ENCODE measurements at regions not wholly inside any gene's neighbourhood (a gene's known extent, or its start where the extent isn't known, plus 50 kb on each side); places are given as distances from the start of the nearest gene placed in this dataset.

DNA sequence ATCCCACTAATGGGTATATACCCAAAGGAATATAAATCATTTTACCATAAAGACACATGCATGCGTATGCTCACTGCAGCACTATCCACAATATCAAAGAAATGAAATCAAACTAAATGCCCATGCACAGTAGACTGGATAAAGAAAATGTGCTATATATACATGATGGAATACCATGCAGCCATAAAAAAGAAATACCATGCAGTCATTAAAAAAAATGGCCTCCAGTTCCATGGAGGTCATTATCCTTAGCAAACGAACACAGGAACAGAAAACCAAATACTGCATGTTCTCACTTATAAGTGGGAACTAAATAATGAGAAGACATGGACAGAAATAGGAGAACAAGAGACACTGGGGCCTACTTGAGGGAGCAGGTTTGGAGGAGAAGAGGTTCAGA, 53.6 kb upstream of the SERTAD2 start:
- in situ Hi-C loops (cut with HindIII; ENCODE audit: low pct_unique_long_range_greater_than_20kb, low sequenced_read_pairs) (no loop called here), intact Hi-C loops (cut with micrococcal nuclease; ENCODE audit: unreplicated experiment) (no loop called here)
- Histone ChIP-seq H3K9me3 (ENCODE audit: control insufficient read depth, insufficient read depth, low read depth, low read length) (no peaks in the 10 kb centered on the region), H3K27me3 (ENCODE audit: control insufficient read depth, insufficient read depth, low read length) (no peaks in the 10 kb centered on the region), H3K4me3 (ENCODE audit: low read depth in 2 of 2, low read length in 2 of 2) (no peak overlapping the region), H3K36me3 (ENCODE audit: control insufficient read depth, insufficient read depth, low read length) (no peaks in the 10 kb centered on the region), H3K4me1 (ENCODE audit: control insufficient read depth, insufficient read depth, low read length) (no peaks in the 10 kb centered on the region), H3K27ac (ENCODE audit: low read length) (no peak overlapping the region)
- ATAC-seq (no peak), DNase-seq (ENCODE audit: low read depth, low spot score) (no peak)
- TF ChIP-seq POLR2AphosphoS5 (IDR thresholded peaks at IDR 0.05; ENCODE audit: low read depth, low read length): no peak
- TF ChIP-seq, protein P1, sequence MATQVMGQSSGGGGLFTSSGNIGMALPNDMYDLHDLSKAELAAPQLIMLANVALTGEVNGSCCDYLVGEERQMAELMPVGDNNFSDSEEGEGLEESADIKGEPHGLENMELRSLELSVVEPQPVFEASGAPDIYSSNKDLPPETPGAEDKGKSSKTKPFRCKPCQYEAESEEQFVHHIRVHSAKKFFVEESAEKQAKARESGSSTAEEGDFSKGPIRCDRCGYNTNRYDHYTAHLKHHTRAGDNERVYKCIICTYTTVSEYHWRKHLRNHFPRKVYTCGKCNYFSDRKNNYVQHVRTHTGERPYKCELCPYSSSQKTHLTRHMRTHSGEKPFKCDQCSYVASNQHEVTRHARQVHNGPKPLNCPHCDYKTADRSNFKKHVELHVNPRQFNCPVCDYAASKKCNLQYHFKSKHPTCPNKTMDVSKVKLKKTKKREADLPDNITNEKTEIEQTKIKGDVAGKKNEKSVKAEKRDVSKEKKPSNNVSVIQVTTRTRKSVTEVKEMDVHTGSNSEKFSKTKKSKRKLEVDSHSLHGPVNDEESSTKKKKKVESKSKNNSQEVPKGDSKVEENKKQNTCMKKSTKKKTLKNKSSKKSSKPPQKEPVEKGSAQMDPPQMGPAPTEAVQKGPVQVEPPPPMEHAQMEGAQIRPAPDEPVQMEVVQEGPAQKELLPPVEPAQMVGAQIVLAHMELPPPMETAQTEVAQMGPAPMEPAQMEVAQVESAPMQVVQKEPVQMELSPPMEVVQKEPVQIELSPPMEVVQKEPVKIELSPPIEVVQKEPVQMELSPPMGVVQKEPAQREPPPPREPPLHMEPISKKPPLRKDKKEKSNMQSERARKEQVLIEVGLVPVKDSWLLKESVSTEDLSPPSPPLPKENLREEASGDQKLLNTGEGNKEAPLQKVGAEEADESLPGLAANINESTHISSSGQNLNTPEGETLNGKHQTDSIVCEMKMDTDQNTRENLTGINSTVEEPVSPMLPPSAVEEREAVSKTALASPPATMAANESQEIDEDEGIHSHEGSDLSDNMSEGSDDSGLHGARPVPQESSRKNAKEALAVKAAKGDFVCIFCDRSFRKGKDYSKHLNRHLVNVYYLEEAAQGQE (IDR thresholded peaks at IDR 0.05; ENCODE audit: insufficient read depth in 1 of 2, low read depth in 2 of 2, low read length in 1 of 2): no peak
- CTCF ChIA-PET: no interaction called here
- no TSS peak for BruUV-seq (replicated peaks)
- POLR2A ChIA-PET: no interaction called here

DNA sequence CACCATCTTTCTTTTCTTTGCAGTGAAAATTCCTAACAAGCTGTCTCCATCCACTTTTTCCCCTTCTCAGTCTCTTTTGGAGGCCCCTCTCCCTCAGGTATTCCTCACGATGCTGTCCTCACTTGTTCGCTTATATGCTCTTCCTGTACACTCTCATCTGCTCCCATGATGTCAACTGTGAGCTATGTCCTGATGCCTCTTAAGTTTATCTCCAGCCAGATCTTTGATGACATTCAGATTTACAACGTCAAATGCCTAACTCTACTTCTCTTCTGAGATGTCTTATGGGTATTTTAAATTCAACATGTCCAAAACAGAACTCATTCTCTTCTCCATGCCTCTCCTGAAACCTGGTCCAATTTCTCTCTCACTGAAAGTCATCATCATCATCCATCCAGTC, 55.1 kb upstream of the SERTAD2 start:
- H3K27ac ChIP-seq (ENCODE audit: low read length): no peak overlapping the region
- no TSS peak for BruUV-seq (replicated peaks)
- ATAC-seq: no peak
- H3K4me1 ChIP-seq (ENCODE audit: control insufficient read depth, insufficient read depth, low read length): no peaks in the 10 kb centered on the region
- H3K4me3 ChIP-seq (ENCODE audit: low read depth in 2 of 2, low read length in 2 of 2): no peak overlapping the region
- intact Hi-C loops (cut with micrococcal nuclease; ENCODE audit: unreplicated experiment) (no loop called here), in situ Hi-C loops (cut with HindIII; ENCODE audit: low pct_unique_long_range_greater_than_20kb, low sequenced_read_pairs) (no loop called here)
- DNase-seq (ENCODE audit: low read depth, low spot score): no peak
- H3K9me3 ChIP-seq (ENCODE audit: control insufficient read depth, insufficient read depth, low read depth, low read length): no peaks in the 10 kb centered on the region
- no peaks in the 10 kb centered on the region for H3K27me3 ChIP-seq (ENCODE audit: control insufficient read depth, insufficient read depth, low read length)
- TF ChIP-seq POLR2AphosphoS5 (IDR thresholded peaks at IDR 0.05; ENCODE audit: low read depth, low read length) (no peak), TCF7L2 (IDR thresholded peaks at IDR 0.05; ENCODE audit: low read depth, low read length) (no peak), SIN3A (IDR thresholded peaks at IDR 0.05; ENCODE audit: borderline replicate concordance, insufficient read depth, low read depth, low read length) (no peak)
- TF ChIP-seq, protein P1 (IDR thresholded peaks at IDR 0.05; ENCODE audit: insufficient read depth in 1 of 2, low read depth in 2 of 2, low read length in 1 of 2): no peak
- TF ChIP-seq, protein P2, sequence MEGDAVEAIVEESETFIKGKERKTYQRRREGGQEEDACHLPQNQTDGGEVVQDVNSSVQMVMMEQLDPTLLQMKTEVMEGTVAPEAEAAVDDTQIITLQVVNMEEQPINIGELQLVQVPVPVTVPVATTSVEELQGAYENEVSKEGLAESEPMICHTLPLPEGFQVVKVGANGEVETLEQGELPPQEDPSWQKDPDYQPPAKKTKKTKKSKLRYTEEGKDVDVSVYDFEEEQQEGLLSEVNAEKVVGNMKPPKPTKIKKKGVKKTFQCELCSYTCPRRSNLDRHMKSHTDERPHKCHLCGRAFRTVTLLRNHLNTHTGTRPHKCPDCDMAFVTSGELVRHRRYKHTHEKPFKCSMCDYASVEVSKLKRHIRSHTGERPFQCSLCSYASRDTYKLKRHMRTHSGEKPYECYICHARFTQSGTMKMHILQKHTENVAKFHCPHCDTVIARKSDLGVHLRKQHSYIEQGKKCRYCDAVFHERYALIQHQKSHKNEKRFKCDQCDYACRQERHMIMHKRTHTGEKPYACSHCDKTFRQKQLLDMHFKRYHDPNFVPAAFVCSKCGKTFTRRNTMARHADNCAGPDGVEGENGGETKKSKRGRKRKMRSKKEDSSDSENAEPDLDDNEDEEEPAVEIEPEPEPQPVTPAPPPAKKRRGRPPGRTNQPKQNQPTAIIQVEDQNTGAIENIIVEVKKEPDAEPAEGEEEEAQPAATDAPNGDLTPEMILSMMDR (IDR thresholded peaks at IDR 0.05): no peak
- no peaks in the 10 kb centered on the region for H3K36me3 ChIP-seq (ENCODE audit: control insufficient read depth, insufficient read depth, low read length)
- ChIA-PET POLR2A (no interaction called here), CTCF (no interaction called here)
